Epithelial cell of proximal tubule (primary cell): ENCODE measurements at regions not wholly inside any gene's neighbourhood (a gene's known extent, or its start where the extent isn't known, plus 50 kb on each side); places are given as distances from the start of the nearest gene placed in this dataset.

ENCODE experiments used
- DNase-seq: peaks from one replicate; pipeline ENCODE4 v3.0.0-alpha.2; 2011; ENCODE audit warnings: low read depth
- H3K4me3 ChIP-seq: 2 replicates; pipeline ENCODE4 v1.5.1; 2011; ENCODE audit warnings: low read depth, mild to moderate bottlenecking, low read length
- CTCF ChIP-seq: conservative IDR thresholded peaks from 2 replicates; pipeline ENCODE4 v1.5.1; 2012; ENCODE audit warnings: low read depth, mild to moderate bottlenecking, low read length

- H3K4me3 ChIP-seq: no peak overlapping the region
- no peak for TF ChIP-seq CTCF
- no peak for DNase-seq
Observed at GRCh38 chr19:32012886-32013631, 332.4 kb upstream of the ZNF507 start.

GRCh38 chr19:32017176-32017953 is 328.0 kb upstream of the ZNF507 start:
- DNase-seq: no peak
- no peak overlapping the region for H3K4me3 ChIP-seq
- no peak for TF ChIP-seq CTCF

GRCh38 chr19:32018014-32018413 is 327.4 kb upstream of the ZNF507 start:
- no peak for TF ChIP-seq CTCF
- DNase-seq: peak; percentile 56
- H3K4me3 ChIP-seq: no peak overlapping the region

- TF ChIP-seq CTCF: no peak
- H3K4me3 ChIP-seq: no peak overlapping the region
- no peak for DNase-seq
Observed at GRCh38 chr19:32020538-32020937, 324.9 kb upstream of the ZNF507 start.

GRCh38 chr19:32022044-32022640 is 323.3 kb upstream of the ZNF507 start:
- H3K4me3 ChIP-seq: no peak overlapping the region
- no peak for DNase-seq
- no peak for TF ChIP-seq CTCF

- no peak overlapping the region for H3K4me3 ChIP-seq
- no peak for TF ChIP-seq CTCF
- DNase-seq: no peak
Observed at GRCh38 chr19:32022731-32023563, 322.5 kb upstream of the ZNF507 start.
